ENCODE measurements at regions not wholly inside any gene's neighbourhood (a gene's known extent, or its start where the extent isn't known, plus 50 kb on each side); places are given as distances from the start of the nearest gene placed in this dataset.

DNA sequence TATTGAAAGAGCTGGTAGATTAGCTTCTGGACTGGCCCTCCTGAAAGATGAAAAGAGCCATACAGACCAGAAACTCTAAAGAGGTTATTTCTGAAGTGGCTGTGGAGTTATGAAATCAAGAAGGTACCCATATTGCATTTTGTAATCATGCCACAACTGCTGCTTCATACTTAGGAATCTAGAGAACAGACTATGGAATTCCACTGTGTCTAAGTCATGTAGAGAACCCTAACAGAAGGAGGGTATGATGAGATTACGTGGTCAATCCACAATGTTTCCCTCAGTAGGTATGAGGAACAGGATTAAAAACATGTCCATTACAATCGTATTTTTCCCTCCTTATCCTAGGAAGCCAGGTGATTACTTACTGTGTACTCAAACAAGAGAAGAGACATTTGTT, 708.8 kb downstream of the RERGL start:
- no peaks in the 10 kb centered on the region for H3K4me1 ChIP-seq (ENCODE audit: control insufficient read depth, insufficient read depth, low read length)
- no peaks in the 10 kb centered on the region for H3K36me3 ChIP-seq (ENCODE audit: control insufficient read depth, insufficient read depth, low read length)
- no peak overlapping the region for H3K27ac ChIP-seq (ENCODE audit: low read depth, low read length)
- no peak overlapping the region for H3K4me3 ChIP-seq (ENCODE audit: low read depth, low read length)
- no peaks in the 10 kb centered on the region for H3K9me3 ChIP-seq (ENCODE audit: control insufficient read depth, insufficient read depth, low read length)
- no CpG with 5 or more reads among the region's 2 CpGs for WGBS (ENCODE audit: insufficient coverage)
- no peak for DNase-seq (ENCODE audit: low read depth in 4 of 6, low spot score in 6 of 6)
- H3K27me3 ChIP-seq (ENCODE audit: control insufficient read depth, insufficient read depth, low read length) = no peaks in the 10 kb centered on the region

DNA sequence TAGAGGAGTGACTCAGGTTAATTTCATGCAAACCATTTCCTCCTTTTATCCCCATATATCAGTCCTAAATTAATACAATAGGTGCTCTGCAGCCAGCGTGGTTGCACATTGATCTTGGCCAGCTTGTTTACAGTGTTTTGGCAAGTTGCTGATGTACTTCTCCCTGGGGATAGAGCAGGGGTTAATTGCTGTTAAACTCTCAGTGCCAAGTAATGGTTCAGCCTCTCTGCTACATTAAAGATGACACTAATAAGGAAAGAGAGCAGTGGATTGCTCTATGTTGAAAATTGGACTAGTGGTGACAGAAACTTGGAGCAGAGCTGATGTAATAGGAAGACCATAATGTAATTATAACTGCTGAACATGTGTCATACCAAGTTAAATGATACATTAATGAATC, 717.5 kb downstream of the RERGL start:
- Histone ChIP-seq H3K4me3 (ENCODE audit: low read depth, low read length) (no peak overlapping the region), H3K9me3 (ENCODE audit: control insufficient read depth, insufficient read depth, low read length) (no peaks in the 10 kb centered on the region), H3K4me1 (ENCODE audit: control insufficient read depth, insufficient read depth, low read length) (no peaks in the 10 kb centered on the region), H3K27me3 (ENCODE audit: control insufficient read depth, insufficient read depth, low read length) (no peaks in the 10 kb centered on the region), H3K27ac (ENCODE audit: low read depth, low read length) (no peak overlapping the region), H3K36me3 (ENCODE audit: control insufficient read depth, insufficient read depth, low read length) (no peaks in the 10 kb centered on the region)
- 50% methylated on average over 1 of the region's 1 CpG for WGBS (ENCODE audit: insufficient coverage)
- peak in 2 of 6 donors; percentile 30 to 49 for DNase-seq (ENCODE audit: low read depth in 4 of 6, low spot score in 6 of 6)

DNA sequence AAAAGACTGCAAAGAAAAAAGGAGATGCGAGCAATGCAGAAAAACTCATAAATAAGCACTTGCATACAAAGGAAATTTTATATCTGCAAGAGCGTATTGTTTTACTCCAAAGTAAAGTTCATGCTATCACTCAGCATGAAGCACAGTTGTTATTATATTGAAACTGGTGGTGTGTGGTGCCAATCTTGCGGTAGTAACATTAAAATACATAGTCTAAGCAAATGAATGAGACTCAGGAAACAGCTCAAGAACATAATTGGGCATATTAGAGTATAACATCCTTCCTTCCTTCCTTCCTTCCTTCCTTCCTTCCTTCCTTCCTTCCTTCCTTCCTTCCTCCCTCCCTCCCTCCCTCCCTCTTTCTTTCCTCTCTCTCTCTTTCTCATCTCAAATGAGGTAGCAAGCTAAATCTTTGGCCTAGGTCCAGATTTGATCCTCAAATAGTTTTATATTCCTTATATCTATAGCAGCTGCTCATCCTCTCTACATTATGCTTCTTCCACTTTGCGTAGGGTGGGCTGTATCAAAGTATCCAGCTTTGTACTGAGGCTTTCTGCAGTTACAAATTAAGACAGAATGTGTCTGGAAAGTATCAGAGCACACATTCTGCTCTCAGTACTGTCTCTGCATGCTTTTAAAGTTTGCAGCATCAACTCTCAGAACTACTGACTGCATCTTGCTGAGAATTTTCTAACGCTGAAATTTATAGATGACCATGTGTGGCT, 718.3 kb downstream of the RERGL start:
- Histone ChIP-seq H3K9me3 (ENCODE audit: control insufficient read depth, insufficient read depth, low read length) (no peaks in the 10 kb centered on the region), H3K36me3 (ENCODE audit: control insufficient read depth, insufficient read depth, low read length) (no peaks in the 10 kb centered on the region), H3K27me3 (ENCODE audit: control insufficient read depth, insufficient read depth, low read length) (no peaks in the 10 kb centered on the region), H3K4me1 (ENCODE audit: control insufficient read depth, insufficient read depth, low read length) (no peaks in the 10 kb centered on the region), H3K27ac (ENCODE audit: low read depth, low read length) (no peak overlapping the region), H3K4me3 (ENCODE audit: low read depth, low read length) (no peak overlapping the region)
- WGBS (ENCODE audit: insufficient coverage) = no CpG with 5 or more reads among the region's 5 CpGs
- peak in 2 of 6 donors; percentile 21 to 64 for DNase-seq (ENCODE audit: low read depth in 4 of 6, low spot score in 6 of 6)

DNA sequence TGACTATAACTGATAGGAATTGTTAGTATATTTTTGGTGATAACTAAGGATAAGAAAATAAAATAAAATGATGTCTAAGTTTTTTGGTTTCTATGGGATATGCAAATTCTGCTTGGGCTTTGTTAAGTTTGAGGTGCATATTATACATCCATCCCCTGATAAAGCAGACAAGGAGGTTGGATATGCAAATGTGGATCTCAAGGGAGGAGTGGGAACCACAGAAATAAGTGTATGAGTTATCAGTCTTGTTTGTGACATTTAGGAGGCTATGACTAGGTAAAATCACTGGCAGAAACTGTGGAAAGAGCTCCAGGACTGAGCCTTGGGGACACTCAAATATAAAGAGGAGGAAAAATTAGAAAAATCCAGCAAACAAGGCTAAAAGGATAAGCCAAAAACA, 719.4 kb downstream of the RERGL start:
- no peaks in the 10 kb centered on the region for H3K36me3 ChIP-seq (ENCODE audit: control insufficient read depth, insufficient read depth, low read length)

DNA sequence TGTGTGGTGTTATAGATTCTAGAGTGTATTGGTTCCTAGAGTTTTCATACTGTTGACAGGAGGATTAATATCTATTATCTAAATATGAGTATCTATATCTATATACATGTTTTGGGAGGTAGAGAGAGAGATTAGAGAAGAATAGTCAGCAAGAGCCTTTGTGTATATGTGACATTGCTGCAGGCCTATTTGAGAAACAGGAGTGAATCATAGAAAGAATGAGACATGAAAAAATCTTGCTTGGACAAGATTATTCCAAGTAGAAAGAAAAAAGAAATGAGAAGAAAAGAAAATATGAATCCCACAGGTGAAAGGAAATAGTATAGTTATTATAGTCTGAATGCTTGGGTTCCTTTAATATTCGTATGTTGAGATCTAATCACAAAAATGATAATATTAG, 720.4 kb downstream of the RERGL start:
- Histone ChIP-seq H3K4me1 (ENCODE audit: control insufficient read depth, insufficient read depth, low read length) (no peaks in the 10 kb centered on the region), H3K36me3 (ENCODE audit: control insufficient read depth, insufficient read depth, low read length) (no peaks in the 10 kb centered on the region), H3K27me3 (ENCODE audit: control insufficient read depth, insufficient read depth, low read length) (no peaks in the 10 kb centered on the region), H3K4me3 (ENCODE audit: low read depth, low read length) (no peak overlapping the region), H3K27ac (ENCODE audit: low read depth, low read length) (no peak overlapping the region), H3K9me3 (ENCODE audit: control insufficient read depth, insufficient read depth, low read length) (no peaks in the 10 kb centered on the region)
- WGBS (ENCODE audit: insufficient coverage) = no CpG with 5 or more reads among the region's 1 CpG
- no peak for DNase-seq (ENCODE audit: low read depth in 4 of 6, low spot score in 6 of 6)

More for the DNA sequence above, 719.4 kb downstream of the RERGL start:
- H3K4me1 ChIP-seq (ENCODE audit: control insufficient read depth, insufficient read depth, low read length) = no peaks in the 10 kb centered on the region
- DNase-seq (ENCODE audit: low read depth in 4 of 6, low spot score in 6 of 6) = no peak
- H3K27ac ChIP-seq (ENCODE audit: low read depth, low read length) = no peak overlapping the region
- no peaks in the 10 kb centered on the region for H3K9me3 ChIP-seq (ENCODE audit: control insufficient read depth, insufficient read depth, low read length)
- H3K4me3 ChIP-seq (ENCODE audit: low read depth, low read length) = no peak overlapping the region
- H3K27me3 ChIP-seq (ENCODE audit: control insufficient read depth, insufficient read depth, low read length) = no peaks in the 10 kb centered on the region

DNA sequence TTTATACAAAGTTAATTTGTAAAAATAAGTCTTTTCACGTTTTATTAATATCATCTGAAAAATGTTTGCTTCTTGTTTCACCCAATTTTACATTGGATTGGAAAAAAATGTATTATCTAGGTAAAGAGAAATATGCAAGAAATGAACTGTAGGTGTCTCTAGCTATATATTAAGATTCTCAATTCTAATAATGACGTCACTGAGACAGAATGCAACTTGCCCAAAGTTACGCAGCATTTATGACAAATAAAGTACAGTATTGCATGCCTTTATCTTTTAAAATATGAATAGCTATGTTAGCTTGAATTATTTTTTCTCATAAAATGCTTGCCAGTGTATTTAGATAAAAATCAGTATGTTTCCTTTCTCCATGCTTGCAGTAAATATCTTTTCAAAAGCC, 728.8 kb downstream of the RERGL start:
- Histone ChIP-seq H3K4me1 (ENCODE audit: control insufficient read depth, insufficient read depth, low read length) (no peaks in the 10 kb centered on the region), H3K27ac (ENCODE audit: low read depth, low read length) (no peak overlapping the region), H3K36me3 (ENCODE audit: control insufficient read depth, insufficient read depth, low read length) (no peaks in the 10 kb centered on the region), H3K4me3 (ENCODE audit: low read depth, low read length) (no peak overlapping the region), H3K27me3 (ENCODE audit: control insufficient read depth, insufficient read depth, low read length) (no peaks in the 10 kb centered on the region), H3K9me3 (ENCODE audit: control insufficient read depth, insufficient read depth, low read length) (no peaks in the 10 kb centered on the region)
- no CpG with 5 or more reads among the region's 3 CpGs for WGBS (ENCODE audit: insufficient coverage)
- DNase-seq (ENCODE audit: low read depth in 4 of 6, low spot score in 6 of 6) = no peak

DNA sequence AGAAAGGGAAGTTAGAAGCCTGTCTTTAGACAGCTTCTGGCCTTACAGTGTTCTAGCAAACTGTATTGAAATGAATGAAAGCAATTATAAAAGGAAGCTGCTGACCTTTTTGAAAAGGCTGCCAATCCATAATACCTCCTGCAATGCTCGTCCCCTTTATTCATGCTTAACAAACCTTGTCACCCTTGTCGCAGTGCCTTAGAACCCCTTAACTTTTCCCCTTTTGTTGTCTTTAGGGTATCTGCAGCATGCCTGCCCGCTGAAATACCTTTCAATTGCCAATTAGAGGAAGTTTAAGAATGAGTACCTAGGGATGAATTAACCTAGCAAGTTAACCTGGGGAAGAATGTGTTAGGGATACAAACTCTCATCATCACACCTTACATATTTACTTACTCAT, 731.2 kb downstream of the RERGL start:
- H3K36me3 ChIP-seq (ENCODE audit: control insufficient read depth, insufficient read depth, low read length) = no peaks in the 10 kb centered on the region
- H3K27me3 ChIP-seq (ENCODE audit: control insufficient read depth, insufficient read depth, low read length) = no peaks in the 10 kb centered on the region
- no peak overlapping the region for H3K27ac ChIP-seq (ENCODE audit: low read depth, low read length)
- no peaks in the 10 kb centered on the region for H3K9me3 ChIP-seq (ENCODE audit: control insufficient read depth, insufficient read depth, low read length)
- DNase-seq (ENCODE audit: low read depth in 4 of 6, low spot score in 6 of 6) = no peak
- no peak overlapping the region for H3K4me3 ChIP-seq (ENCODE audit: low read depth, low read length)
- no peaks in the 10 kb centered on the region for H3K4me1 ChIP-seq (ENCODE audit: control insufficient read depth, insufficient read depth, low read length)
- 29% methylated on average over 1 of the region's 3 CpGs for WGBS (ENCODE audit: insufficient coverage)

DNA sequence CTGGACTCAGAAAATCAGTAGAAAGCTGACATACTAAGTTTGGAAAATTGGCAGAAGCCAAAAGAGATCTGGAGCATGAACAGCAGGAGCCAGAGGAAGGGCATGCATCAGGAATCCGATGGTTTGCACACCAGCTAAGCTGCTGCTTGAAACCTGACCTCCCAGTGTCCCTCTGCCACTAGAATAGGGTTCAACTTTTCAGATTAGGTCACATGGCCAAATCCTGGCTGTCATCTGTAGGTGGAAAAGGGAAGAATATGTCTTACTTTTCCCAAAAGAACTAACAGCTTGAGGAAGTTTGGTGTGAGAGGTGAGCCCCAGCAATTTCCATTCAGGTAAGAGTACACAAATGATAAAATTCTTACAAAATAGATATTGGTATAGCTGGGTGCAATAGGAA, 732.6 kb downstream of the RERGL start:
- no peak for DNase-seq (ENCODE audit: low read depth in 4 of 6, low spot score in 6 of 6)
- H3K27ac ChIP-seq (ENCODE audit: low read depth, low read length) = no peak overlapping the region
- 29% methylated on average over 1 of the region's 1 CpG for WGBS (ENCODE audit: insufficient coverage)

DNA sequence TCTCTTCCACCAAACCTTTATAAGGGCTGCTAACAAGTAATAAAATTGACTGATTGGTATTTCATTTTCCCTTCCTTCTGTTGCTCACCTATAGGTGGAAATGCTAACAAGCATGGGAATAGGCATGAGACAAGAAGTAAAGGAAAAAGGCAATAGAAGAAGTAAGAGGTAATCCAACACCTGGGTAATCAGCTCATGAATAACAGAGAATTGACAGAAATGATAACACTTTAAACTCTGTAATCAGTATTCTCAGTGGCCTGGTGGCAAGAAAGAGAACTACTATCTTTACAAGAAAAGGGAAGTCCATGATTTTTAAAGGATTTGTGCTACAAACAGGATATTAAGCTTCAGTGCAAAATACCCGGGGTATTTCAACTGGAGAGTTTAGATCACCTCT, 737.8 kb downstream of the RERGL start:
- Histone ChIP-seq H3K9me3 (ENCODE audit: control insufficient read depth, insufficient read depth, low read length) (no peaks in the 10 kb centered on the region), H3K4me3 (ENCODE audit: low read depth, low read length) (no peak overlapping the region), H3K36me3 (ENCODE audit: control insufficient read depth, insufficient read depth, low read length) (no peaks in the 10 kb centered on the region), H3K27me3 (ENCODE audit: control insufficient read depth, insufficient read depth, low read length) (no peaks in the 10 kb centered on the region), H3K27ac (ENCODE audit: low read depth, low read length) (no peak overlapping the region), H3K4me1 (ENCODE audit: control insufficient read depth, insufficient read depth, low read length) (no peaks in the 10 kb centered on the region)
- DNase-seq (ENCODE audit: low read depth in 4 of 6, low spot score in 6 of 6) = no peak
- no CpG with 5 or more reads among the region's 1 CpG for WGBS (ENCODE audit: insufficient coverage)

More for the DNA sequence above, 732.6 kb downstream of the RERGL start:
- H3K4me1 ChIP-seq (ENCODE audit: control insufficient read depth, insufficient read depth, low read length) = no peaks in the 10 kb centered on the region
- no peaks in the 10 kb centered on the region for H3K36me3 ChIP-seq (ENCODE audit: control insufficient read depth, insufficient read depth, low read length)
- H3K4me3 ChIP-seq (ENCODE audit: low read depth, low read length) = no peak overlapping the region
- H3K9me3 ChIP-seq (ENCODE audit: control insufficient read depth, insufficient read depth, low read length) = no peaks in the 10 kb centered on the region
- H3K27me3 ChIP-seq (ENCODE audit: control insufficient read depth, insufficient read depth, low read length) = no peaks in the 10 kb centered on the region

DNA sequence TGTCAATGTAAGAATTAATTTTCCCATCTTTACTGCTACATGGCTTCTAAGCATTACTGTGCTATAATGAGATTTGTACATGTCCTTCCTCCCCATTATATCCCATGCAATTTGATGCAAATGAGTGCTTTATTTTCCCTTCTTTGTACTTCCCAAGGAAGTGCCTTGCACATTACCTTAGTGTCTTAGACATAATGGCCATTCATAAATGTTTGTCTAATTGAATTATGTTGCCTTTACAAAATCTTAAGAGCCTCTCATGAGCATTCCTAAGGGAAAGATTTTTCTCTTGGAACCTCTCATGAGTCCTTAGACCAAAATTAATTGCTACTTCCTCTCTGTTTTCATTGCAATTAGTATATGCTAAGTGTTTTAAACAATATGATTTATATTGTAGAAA, 741.7 kb downstream of the RERGL start:
- no peak for DNase-seq (ENCODE audit: low read depth in 4 of 6, low spot score in 6 of 6)
- H3K27ac ChIP-seq (ENCODE audit: low read depth, low read length) = no peak overlapping the region
- H3K27me3 ChIP-seq (ENCODE audit: control insufficient read depth, insufficient read depth, low read length) = no peaks in the 10 kb centered on the region
- H3K9me3 ChIP-seq (ENCODE audit: control insufficient read depth, insufficient read depth, low read length) = no peaks in the 10 kb centered on the region
- H3K4me3 ChIP-seq (ENCODE audit: low read depth, low read length) = no peak overlapping the region
- no peaks in the 10 kb centered on the region for H3K36me3 ChIP-seq (ENCODE audit: control insufficient read depth, insufficient read depth, low read length)
- no peaks in the 10 kb centered on the region for H3K4me1 ChIP-seq (ENCODE audit: control insufficient read depth, insufficient read depth, low read length)

All from spinal cord (tissue), 9 donors.